PC-9 (cell line): ENCODE measurements at regions not wholly inside any gene's neighbourhood (a gene's known extent, or its start where the extent isn't known, plus 50 kb on each side); places are given as distances from the start of the nearest gene placed in this dataset.

Experiments used
- CTCF ChIP-seq: fragments of 200-600 bp; sonication (generic); conservative IDR thresholded peaks from 2 replicates; pipeline ENCODE4 v1.6.1; 2017; ENCODE audit warnings: mixed run types, antibody characterized with exemption, mild to moderate bottlenecking, moderate library complexity
- EZH2 ChIP-seq: fragments of 200-600 bp; sonication (generic); IDR thresholded peaks from 2 replicates; pipeline ENCODE4 v1.8.0; 2017; ENCODE audit warnings: antibody characterized with exemption, low read depth

DNA sequence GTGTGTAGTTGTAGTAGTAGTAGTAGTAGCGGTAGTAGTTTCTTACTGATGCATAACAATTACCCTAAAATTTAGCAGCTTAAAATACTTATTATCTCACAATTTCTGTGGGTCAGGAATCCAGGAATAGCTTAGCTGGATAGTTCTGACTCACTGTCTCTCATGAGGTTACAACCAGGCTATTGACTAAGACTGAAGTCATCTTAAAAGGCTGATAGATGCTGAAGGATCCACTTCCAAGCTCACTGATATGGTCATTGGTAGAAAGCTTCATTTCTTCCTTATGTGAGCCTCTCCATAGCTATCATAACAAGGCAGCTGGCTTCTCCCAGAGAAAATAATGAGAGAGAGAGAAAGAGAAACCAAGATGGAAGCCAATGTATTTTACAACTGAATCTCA is 147.5 kb upstream of the FBXL17 start:
- TF ChIP-seq CTCF (no peak), EZH2 (no peak)
